B cell (primary cell): ENCODE measurements at regions not wholly inside any gene's neighbourhood (a gene's known extent, or its start where the extent isn't known, plus 50 kb on each side); places are given as distances from the start of the nearest gene placed in this dataset.

Experiments
- ATAC-seq: fragments of 200-7000 bp; cut with Tn5 transposase; one replicate; pipeline ENCODE4 v1.10.0; 2021; ENCODE audit warnings: low read depth, mild to moderate bottlenecking, moderate number of reproducible peaks, moderate library complexity
- CTCF ChIA-PET: fragments of 350-600 bp; sonication (Branson Sonifier 250); formaldehyde crosslinking; loops from one replicate; lab custom pipeline; 2021; ENCODE audit warnings: antibody characterized with exemption, inconsistent platforms; lab: Charles Lee
- POLR2A ChIA-PET: fragments of 350-600 bp; sonication (Branson Sonifier 250); formaldehyde crosslinking; loops from one replicate; lab custom pipeline; 2021; ENCODE audit warnings: antibody characterized with exemption; lab: Charles Lee
- DNase-seq: peaks from one replicate; pipeline ENCODE4 v3.0.0; 2013
- H2AFZ ChIP-seq: 2 replicates; pipeline ENCODE4 v1.6.1; 2012; ENCODE audit warnings: mild to moderate bottlenecking, low read depth, low read length; ENCODE audit not compliant: insufficient read depth, poor library complexity, severe bottlenecking
- H3K27ac ChIP-seq, 2 donors: 1 replicate in 1 of 2; 2 replicates in 1 of 2; pipeline ENCODE4 v1.5.1; 2012 to 2013; ENCODE audit warnings: low read length in 2 of 2, mild to moderate bottlenecking in 2 of 2, moderate library complexity in 1 of 2
- H3K27me3 ChIP-seq, 4 experiments: fragments of 200-600 bp in 1 of 4; sonication (generic) in 1 of 4; replicated peaks in 1 of 4; 1 replicate in 2 of 4; 2 replicates in 2 of 4; pipeline versions ENCODE4 v1.6.1 to v1.7.0; 2013 to 2016; ENCODE audit warnings: low read length in 3 of 4, mild to moderate bottlenecking in 2 of 4, mixed read lengths in 1 of 4, moderate library complexity in 1 of 4; ENCODE audit not compliant: insufficient read depth in 4 of 4, control insufficient read depth in 3 of 4; ENCODE audit errors: control extremely low read depth in 1 of 4
- H3K36me3 ChIP-seq, 2 experiments: replicated peaks in 1 of 2; 1 replicate in 1 of 2; 2 replicates in 1 of 2; pipeline versions ENCODE4 v1.6.1 to v1.7.1; 2013; ENCODE audit warnings: low read length in 1 of 2; ENCODE audit not compliant: insufficient read depth in 2 of 2, control insufficient read depth in 1 of 2; ENCODE audit errors: control extremely low read depth in 1 of 2, extremely low read depth in 1 of 2
- H3K4me1 ChIP-seq, 2 donors: fragments of 200-600 bp in 1 of 2; sonication (generic) in 1 of 2; 1 replicate in 1 of 2; 2 replicates in 1 of 2; pipeline versions ENCODE4 v1.5.1 to v1.6.1; 2013 to 2017; ENCODE audit warnings: low read length in 2 of 2; ENCODE audit not compliant: control insufficient read depth in 2 of 2, insufficient read depth in 2 of 2
- H3K4me2 ChIP-seq: replicated peaks from 2 replicates; pipeline ENCODE3; 2012; ENCODE audit warnings: mild to moderate bottlenecking, low read depth, low read length; ENCODE audit not compliant: poor library complexity, severe bottlenecking
- H3K4me3 ChIP-seq, 5 experiments: fragments of 200-600 bp in 1 of 5; sonication (generic) in 1 of 5; 1 replicate in 3 of 5; 2 replicates in 2 of 5; pipeline versions ENCODE4 v1.5.1 to v1.7.0; 2011 to 2016; ENCODE audit warnings: low read length in 4 of 5, mild to moderate bottlenecking in 4 of 5, low read depth in 2 of 5, control low read depth in 1 of 5, moderate library complexity in 1 of 5; ENCODE audit not compliant: insufficient read depth in 1 of 5; ENCODE audit errors: control extremely low read depth in 1 of 5, extremely low read depth in 1 of 5
- H3K79me2 ChIP-seq: fragments of 200-600 bp; sonication (generic); one replicate; pipeline ENCODE4 v1.6.0; 2016; ENCODE audit warnings: low read length; ENCODE audit not compliant: control insufficient read depth, insufficient read depth
- H3K9ac ChIP-seq: fragments of 200-600 bp; sonication (generic); 2 replicates; pipeline ENCODE4 v1.6.1; 2017; ENCODE audit warnings: mild to moderate bottlenecking, low read length, moderate library complexity
- H3K9me3 ChIP-seq, 3 donors: one replicate each; pipeline versions ENCODE4 v1.6.1 to v1.7.1; 2013; ENCODE audit warnings: low read length in 2 of 3; ENCODE audit not compliant: control insufficient read depth in 2 of 3, insufficient read depth in 1 of 3; ENCODE audit errors: control extremely low read depth in 1 of 3
- H4K20me1 ChIP-seq: 2 replicates; pipeline ENCODE4 v1.6.0; 2012; ENCODE audit warnings: mild to moderate bottlenecking, low read length; ENCODE audit not compliant: insufficient read depth, control insufficient read depth, poor library complexity, severe bottlenecking
- H3K27ac Mint-ChIP-seq: one replicate; pipeline ENCODE4 v1.8.0; 2021; ENCODE audit warnings: mixed read lengths
- H3K27me3 Mint-ChIP-seq: one replicate; pipeline ENCODE4 v1.8.0; 2021; ENCODE audit warnings: mixed read lengths
- H3K4me1 Mint-ChIP-seq: one replicate; pipeline ENCODE4 v1.8.0; 2021; ENCODE audit warnings: mixed read lengths
- H3K4me3 Mint-ChIP-seq: one replicate; pipeline ENCODE4 v1.8.0; 2021; ENCODE audit warnings: mixed read lengths
- H3K9me3 Mint-ChIP-seq: one replicate; pipeline ENCODE4 v1.8.0; 2022; ENCODE audit warnings: mixed read lengths; ENCODE audit not compliant: insufficient read depth
- CTCF ChIP-seq: fragments of 200-600 bp; IDR thresholded peaks from one replicate; pipeline ENCODE4 v1.8.0; 2022; ENCODE audit warnings: antibody characterized with exemption, mild to moderate bottlenecking
- EZH2 ChIP-seq: IDR thresholded peaks from 2 replicates; pipeline ENCODE4 v1.6.1; 2012; ENCODE audit warnings: borderline replicate concordance, low read depth, mild to moderate bottlenecking, moderate library complexity, low read length; ENCODE audit not compliant: insufficient read depth, poor library complexity, severe bottlenecking
- WGBS: methylation state at CpG from one replicate; pipeline ENCODE4 v1.1.5; 2013; ENCODE audit warnings: missing lambda C conversion rate; ENCODE audit not compliant: insufficient coverage; 5-methylcytosine and 5-hydroxymethylcytosine counted together
- intact Hi-C: fragments of 100-400 bp; cut with micrococcal nuclease; formaldehyde crosslinking; loops from one replicate; pipeline ENCODE4 v1.10.0; 2022

- H3K27me3 ChIP-seq = no peaks in the 10 kb centered on the region
- H3K79me2 ChIP-seq = no peaks in the 10 kb centered on the region
- intact Hi-C loops = no loop called here
- Mint-ChIP-seq H3K27ac (no peak overlapping the region), H3K27me3 (no peaks in the 10 kb centered on the region), H3K4me3 (no peak overlapping the region), H3K4me1 (no peaks in the 10 kb centered on the region), H3K9me3 (peaks cover 5% of the 10 kb centered on the region)
- no peaks in the 10 kb centered on the region for H3K4me1 ChIP-seq
- no peaks in the 10 kb centered on the region for H4K20me1 ChIP-seq
- no peak for TF ChIP-seq EZH2
- TF ChIP-seq CTCF = no peak
- no peak overlapping the region for H3K9ac ChIP-seq
- DNase-seq (no peak), ATAC-seq (no peak)
- no peaks in the 10 kb centered on the region for H3K36me3 ChIP-seq
- H3K4me2 ChIP-seq = no peak overlapping the region
- CTCF ChIA-PET = no interaction called here
- POLR2A ChIA-PET = no interaction called here
- no peak overlapping the region for H3K4me3 ChIP-seq
- 100% methylated on average over 1 of the region's 2 CpGs for WGBS
- no peak overlapping the region for H3K27ac ChIP-seq
- H3K9me3 ChIP-seq = no peaks in the 10 kb centered on the region
- H2AFZ ChIP-seq = no peak overlapping the region
Observed at GRCh38 chr5:30894811-30895210, 298.7 kb upstream of the CDH6 start.

DNA sequence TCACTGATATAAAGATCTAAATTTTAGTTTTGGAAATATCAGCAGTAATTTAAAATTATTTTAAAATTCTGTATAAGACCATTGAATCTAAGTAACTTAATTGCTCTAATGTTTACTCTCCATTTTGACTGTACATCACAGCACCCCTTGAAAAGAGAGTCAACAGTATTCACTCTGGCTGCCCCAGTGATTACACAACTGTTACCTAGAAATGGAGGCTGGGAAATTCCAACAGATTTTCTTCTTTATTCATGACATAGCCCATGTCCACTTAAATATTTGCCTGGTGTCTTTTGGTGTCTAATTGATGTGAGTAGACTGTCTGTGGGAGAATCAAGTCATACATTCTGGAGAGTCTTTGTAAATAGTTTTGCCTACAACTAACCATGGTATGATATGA is 301.8 kb upstream of the CDH6 start:
- H3K27ac Mint-ChIP-seq = no peak overlapping the region
- ChIA-PET POLR2A (no interaction called here), CTCF (no interaction called here)
- no peaks in the 10 kb centered on the region for H3K9me3 Mint-ChIP-seq
- Histone ChIP-seq H3K4me3 (no peak overlapping the region), H3K27ac (no peak overlapping the region), H3K27me3 (no peaks in the 10 kb centered on the region), H3K9ac (no peak overlapping the region), H4K20me1 (no peaks in the 10 kb centered on the region), H3K4me2 (no peak overlapping the region), H3K79me2 (no peaks in the 10 kb centered on the region), H2AFZ (no peak overlapping the region), H3K36me3 (no peaks in the 10 kb centered on the region), H3K4me1 (no peaks in the 10 kb centered on the region), H3K9me3 (no peaks in the 10 kb centered on the region)
- H3K4me3 Mint-ChIP-seq = no peak overlapping the region
- intact Hi-C loops = no loop called here
- H3K4me1 Mint-ChIP-seq = no peaks in the 10 kb centered on the region
- TF ChIP-seq EZH2 (no peak), CTCF (no peak)
- no peak for DNase-seq
- H3K27me3 Mint-ChIP-seq = no peaks in the 10 kb centered on the region
- no peak for ATAC-seq
